HG03175 (cell line): ENCODE measurements at regions not wholly inside any gene's neighbourhood (a gene's known extent, or its start where the extent isn't known, plus 50 kb on each side); places are given as distances from the start of the nearest gene placed in this dataset.
"Not testable (repeated sequence)": the region's sequence is repeated elsewhere in the genome, so short reads cannot be mapped to it uniquely, and the experiment has no call there.

Experiments
- ATAC-seq: cut with Tn5 transposase; IDR thresholded peaks from one replicate; pipeline ENCODE4 v1.9.1; 2021; ENCODE audit warnings: mild to moderate bottlenecking, moderate library complexity; ENCODE audit not compliant: unreplicated experiment

DNA sequence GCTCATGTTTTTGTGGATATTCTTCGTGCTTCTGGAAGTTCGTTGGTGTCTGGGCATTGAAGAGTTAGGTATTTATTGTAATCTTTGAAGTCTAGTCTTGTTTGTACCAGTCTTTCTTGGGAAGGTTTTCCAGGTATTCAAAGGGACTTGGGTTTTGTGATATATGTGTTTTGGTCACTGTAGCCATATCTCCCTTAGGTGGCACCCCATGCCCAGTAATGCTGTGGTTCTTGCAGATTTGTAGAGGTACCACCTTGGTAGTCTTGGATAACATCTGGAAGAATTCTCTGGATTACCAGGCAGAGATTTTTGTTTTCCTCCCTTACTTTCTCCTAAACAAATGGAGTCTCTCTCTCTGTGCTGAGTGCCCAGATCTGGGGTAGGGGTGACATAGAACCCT, 184.1 kb downstream of the TEX13C start:
- no peak for ATAC-seq

DNA sequence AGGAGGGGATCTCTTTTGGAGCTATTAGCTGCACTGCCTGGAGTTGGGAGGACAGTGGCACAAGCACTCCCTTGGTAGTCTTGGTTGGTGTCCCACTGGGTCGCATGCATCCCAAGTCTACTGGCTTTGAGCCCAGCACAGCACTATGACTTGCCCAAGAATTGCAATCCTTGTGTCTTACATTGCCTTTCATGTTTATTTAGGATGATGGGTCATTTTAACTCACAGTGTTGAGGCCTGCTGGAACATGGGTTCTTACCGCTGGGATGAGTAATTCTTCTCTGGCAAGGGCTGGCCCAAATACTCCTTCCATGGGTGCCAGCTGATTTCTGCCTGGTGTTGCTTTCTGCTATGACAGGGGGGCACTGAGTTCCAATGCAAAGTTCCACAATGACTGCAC, 185.5 kb downstream of the TEX13C start:
- no peak for ATAC-seq

DNA sequence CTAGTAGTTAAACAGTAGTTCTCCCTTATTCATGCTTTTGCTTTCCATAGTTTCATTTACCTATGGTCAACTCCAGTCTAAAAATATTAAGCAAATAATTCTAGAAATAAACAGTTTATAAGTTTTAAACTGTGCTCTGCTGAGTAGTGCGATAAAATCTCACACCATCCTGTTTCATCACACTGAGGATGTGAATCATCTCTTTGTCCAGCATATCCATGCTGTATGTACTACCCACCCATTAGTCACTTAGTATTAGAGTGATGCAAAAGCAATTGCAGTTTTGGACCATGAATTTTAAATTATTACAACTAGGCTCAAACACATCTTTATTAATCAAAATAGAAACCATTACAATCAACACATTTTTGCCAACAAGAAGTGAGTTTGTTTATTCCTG, 187.4 kb downstream of the TEX13C start:
- no peak for ATAC-seq

GRCh38 chrX:125520029-125520428, 200.4 kb downstream of the TEX13C start:
- no peak for ATAC-seq

GRCh38 chrX:125522752-125523151, 203.1 kb downstream of the TEX13C start:
- no peak for ATAC-seq

GRCh38 chrX:125532411-125533089, 212.9 kb downstream of the TEX13C start:
- ATAC-seq: no peak

DNA sequence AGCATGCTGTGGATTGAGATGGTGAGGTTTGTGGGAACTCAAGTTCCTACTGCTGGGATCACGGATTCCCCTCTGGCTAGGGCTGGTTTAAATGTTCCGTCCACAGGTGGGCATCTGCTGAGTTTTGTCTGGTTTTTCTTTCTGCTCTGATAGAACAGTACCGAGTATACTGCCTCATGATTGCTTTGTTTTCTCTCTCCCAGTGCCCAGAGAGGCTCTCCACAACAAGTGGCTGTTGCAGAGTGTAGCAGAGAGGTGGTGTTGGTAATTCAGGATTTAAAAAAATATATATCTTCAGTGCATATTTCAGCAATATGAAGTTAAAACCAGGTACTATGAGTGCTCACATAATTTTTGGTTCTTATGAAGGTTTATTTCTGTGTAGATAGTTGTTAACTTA, 213.7 kb downstream of the TEX13C start:
- ATAC-seq: no peak

GRCh38 chrX:125544031-125544660, 224.5 kb downstream of the TEX13C start:
- no peak for ATAC-seq

DNA sequence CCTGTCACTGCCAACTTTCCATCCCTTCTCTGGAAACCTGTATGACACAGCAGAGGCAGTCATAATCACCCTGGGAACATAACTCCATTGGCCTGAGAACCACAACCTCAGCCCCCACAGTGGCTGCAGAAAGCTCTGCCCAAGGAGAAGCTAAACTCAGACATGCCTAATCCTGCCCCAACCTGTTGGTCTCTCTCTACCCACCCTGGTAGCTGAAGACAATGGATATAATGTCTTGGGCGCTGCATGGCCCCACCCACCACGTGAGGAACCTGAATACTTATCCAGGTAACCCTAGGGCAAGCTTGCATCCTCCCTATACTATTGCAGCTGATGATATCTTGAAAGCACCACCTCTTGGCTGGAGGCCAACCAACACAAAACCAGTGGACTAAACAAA, 225.2 kb downstream of the TEX13C start:
- ATAC-seq: no peak

DNA sequence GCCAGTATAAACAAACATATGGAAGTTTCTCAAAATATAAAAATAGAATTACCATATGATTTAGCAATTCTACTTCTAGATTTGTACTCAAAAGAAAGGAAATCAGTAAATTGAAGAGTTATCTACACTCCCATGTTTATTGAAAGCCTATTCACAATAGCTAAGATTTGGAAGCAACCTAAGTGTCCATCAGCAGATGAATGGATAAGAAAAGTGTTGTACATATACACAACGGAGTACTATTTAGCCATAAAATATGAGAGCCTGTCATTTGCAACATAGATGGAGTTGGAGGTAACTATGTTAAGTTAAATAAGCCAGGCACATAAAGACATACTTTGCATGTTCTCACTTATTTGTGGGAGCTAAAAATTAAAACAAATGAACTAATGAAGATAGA, 257.8 kb downstream of the TEX13C start:
- ATAC-seq: no peak

DNA sequence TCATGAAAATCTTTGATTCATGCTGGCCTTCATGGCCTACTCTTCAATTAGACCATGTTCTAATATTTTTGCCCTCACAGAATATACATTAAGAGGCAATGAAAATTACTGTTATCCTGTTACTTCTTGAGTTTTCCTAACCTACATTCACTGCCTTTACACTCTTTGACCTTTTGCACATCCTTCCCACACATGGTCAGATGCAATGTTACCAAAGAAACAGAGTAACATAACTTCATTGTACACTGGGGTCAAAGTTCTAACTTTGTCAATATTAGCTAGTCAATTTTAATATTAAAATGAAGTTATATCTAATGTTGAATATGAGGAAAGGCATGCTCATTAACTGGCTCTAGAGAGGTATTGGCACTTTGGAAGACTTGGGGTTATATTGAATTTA, 284.8 kb downstream of the TEX13C start:
- ATAC-seq: no peak

GRCh38 chrX:125605145-125605544, 285.5 kb downstream of the TEX13C start:
- no peak for ATAC-seq

DNA sequence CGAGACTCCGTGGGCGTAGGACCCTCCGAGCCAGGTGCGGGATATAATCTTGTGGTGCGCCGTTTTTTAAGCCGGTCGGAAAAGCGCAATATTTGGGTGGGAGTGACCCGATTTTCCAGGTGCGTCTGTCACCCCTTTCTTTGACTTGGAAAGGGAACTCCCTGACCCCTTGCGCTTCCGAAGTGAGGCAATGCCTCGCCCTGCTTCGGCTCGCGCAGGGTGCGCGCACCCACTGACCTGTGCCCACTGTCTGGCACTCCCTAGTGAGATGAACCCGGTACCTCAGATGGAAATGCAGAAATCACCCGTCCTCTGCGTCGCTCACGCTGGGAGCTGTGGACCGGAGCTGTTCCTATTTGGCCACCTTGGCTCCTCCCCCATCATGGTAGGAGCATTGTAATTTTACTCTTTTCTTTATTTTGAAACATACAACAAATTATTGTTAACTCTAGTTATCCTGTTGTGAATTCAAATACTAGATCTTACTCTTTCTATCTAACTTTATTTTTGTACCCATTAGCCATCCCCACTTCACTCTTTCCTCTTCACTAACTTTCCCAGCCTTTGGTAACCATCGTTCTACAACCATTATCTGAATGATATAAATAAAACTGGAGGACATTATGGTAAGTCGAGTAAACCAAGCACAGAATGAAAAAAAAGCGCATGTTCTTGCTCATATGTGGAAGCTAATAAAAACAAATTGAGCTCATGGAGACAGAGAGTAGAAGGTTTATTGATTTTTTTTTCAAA, 295.1 kb downstream of the TEX13C start:
- not testable (repeated sequence) for ATAC-seq

DNA sequence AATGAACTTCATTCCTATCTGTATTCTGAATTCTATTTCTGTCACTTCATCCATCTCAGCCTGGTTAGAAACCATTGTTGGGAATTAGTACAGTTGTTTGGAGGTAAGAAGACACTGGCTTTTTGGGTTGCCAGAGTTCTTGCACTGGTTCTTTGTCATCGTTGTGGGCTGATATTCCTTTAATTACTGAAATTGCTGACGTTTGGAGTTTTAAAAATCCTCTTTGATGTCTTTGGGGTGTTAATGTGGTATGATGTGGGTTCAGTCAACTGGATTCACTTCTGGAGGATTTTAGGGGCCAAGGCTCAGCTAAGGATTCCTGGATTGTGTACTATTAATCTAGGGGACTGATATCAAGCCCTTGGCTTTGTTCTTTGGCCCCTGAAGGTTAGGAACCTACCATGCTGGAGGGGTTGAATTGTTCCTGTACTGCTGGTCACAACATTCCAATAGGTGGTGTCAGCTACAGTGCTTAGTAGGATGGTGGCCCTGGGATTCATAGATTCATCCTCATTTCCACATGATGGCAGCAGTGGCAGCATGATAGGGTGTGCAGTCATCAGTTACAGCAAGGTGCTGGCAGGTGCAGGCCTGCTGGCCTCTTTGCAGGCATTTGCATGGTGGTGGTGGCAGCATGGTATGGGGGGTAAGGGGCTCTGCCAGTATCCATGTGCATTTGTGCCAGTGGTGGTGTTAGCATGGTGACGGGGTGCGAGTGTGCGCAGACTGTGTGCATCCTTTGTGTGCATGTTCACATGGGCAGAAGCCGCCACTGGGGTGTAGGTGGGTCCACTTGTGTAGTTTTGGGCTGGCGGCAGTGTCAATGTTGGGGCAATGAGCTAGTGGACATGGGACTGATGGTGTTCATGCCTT, 301.3 kb downstream of the TEX13C start:
- ATAC-seq: no peak

DNA sequence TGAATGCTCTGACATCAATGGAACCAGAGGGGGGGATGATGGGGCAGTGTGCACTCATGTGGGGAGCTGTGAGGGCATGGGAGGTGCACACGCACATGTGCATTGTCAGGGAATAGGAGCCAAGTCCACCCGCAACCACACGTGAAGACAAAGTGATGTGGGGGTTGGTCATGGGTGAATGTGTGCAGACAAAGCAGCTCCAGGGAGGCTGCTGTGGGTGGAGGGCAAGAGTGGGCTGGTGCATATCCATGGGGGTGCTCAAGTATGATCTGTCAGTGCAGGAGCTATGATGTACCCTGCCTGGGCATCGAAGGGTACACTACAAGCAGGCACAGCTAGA, 301.9 kb downstream of the TEX13C start:
- no peak for ATAC-seq

- no peak for ATAC-seq
Observed at GRCh38 chrX:125622899-125623298, 303.2 kb downstream of the TEX13C start.

DNA sequence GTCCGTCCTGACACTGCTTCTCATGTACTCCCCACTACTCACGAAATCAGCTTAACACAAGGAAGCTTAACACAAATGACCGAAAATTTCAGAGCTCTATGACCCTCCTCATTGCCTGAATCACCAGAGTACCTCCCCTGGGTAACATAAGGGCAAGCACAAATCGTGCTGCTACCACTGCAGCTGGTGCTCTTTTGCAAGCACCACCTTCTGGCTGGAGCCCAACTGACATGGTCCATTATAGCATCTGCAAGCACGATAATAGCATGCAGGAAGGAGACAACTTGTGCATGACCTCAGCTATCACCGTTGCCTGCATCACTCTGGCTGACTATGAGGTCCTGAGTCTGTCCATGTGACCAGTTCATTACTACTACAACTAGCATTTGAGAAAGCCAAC, 308.0 kb downstream of the TEX13C start:
- ATAC-seq: no peak

- no peak for ATAC-seq
Observed at GRCh38 chrX:125628435-125628834, 308.8 kb downstream of the TEX13C start.

DNA sequence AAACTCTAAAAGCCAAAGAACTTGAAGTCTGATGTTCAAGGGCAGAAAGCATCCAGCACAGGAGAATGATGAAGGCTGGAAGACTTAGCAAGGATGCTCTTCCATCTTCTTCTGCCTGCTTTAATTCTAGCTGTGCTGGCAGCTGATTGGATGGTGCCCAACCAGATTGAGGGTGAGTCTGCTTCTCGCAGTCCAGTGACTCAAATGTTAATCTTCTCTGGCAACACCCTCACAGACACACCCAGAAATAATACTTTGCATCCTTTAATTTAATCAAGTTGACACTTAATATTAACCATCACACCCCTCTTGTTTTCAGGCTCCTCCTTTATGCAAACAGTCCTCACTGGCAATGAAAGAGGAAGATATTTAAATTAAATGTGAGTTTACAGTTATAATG, 321.7 kb downstream of the TEX13C start:
- no peak for ATAC-seq

GRCh38 chrX:125646195-125646594, 326.5 kb downstream of the TEX13C start:
- no peak for ATAC-seq

GRCh38 chrX:125651426-125651825, 331.8 kb downstream of the TEX13C start:
- ATAC-seq: no peak
